GM12864 (cell line): ENCODE measurements at regions not wholly inside any gene's neighbourhood (a gene's known extent, or its start where the extent isn't known, plus 50 kb on each side); places are given as distances from the start of the nearest gene placed in this dataset.
A peak's percentile ranks its signal among the peaks of the same experiment; 100 is the strongest.

Source experiments
- DNase-seq: peaks from one replicate; pipeline ENCODE4 v3.0.0-alpha.2; 2011; ENCODE audit warnings: low read depth
- H3K4me3 ChIP-seq: 2 replicates; pipeline ENCODE4 v1.5.1; 2011; ENCODE audit warnings: mild to moderate bottlenecking, low read depth, low read length, control low read depth
- TF ChIP-seq, protein P1 (sequence below): IDR thresholded peaks from 2 replicates; pipeline ENCODE4 v1.5.1; 2011; ENCODE audit warnings: low read depth, mild to moderate bottlenecking, moderate library complexity, low read length, control low read depth, inconsistent platforms; ENCODE audit errors: missing control alignments

DNA sequence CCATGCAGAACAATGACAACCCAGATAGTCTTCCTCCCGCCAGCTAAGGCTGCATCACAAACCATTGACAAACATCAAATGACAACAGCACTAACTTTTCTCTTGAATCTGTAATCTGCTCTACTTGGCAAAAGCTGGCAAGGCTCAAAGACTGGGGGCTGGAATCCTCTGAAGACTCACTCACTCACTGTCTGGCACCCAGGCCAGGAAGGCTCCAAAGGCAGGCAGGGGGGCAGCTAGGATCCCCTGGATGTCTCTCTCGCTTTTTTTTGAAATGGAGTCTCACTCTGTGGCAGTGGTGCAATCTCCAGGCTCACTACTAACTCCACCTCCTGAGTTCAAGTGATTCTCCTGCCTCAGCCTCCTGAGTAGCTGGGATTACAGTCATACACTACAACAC lies 159.7 kb upstream of the GPR26 start:
- TF ChIP-seq, protein P1, sequence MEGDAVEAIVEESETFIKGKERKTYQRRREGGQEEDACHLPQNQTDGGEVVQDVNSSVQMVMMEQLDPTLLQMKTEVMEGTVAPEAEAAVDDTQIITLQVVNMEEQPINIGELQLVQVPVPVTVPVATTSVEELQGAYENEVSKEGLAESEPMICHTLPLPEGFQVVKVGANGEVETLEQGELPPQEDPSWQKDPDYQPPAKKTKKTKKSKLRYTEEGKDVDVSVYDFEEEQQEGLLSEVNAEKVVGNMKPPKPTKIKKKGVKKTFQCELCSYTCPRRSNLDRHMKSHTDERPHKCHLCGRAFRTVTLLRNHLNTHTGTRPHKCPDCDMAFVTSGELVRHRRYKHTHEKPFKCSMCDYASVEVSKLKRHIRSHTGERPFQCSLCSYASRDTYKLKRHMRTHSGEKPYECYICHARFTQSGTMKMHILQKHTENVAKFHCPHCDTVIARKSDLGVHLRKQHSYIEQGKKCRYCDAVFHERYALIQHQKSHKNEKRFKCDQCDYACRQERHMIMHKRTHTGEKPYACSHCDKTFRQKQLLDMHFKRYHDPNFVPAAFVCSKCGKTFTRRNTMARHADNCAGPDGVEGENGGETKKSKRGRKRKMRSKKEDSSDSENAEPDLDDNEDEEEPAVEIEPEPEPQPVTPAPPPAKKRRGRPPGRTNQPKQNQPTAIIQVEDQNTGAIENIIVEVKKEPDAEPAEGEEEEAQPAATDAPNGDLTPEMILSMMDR, result no peak
- no peak overlapping the region for H3K4me3 ChIP-seq
- DNase-seq, result no peak

DNA sequence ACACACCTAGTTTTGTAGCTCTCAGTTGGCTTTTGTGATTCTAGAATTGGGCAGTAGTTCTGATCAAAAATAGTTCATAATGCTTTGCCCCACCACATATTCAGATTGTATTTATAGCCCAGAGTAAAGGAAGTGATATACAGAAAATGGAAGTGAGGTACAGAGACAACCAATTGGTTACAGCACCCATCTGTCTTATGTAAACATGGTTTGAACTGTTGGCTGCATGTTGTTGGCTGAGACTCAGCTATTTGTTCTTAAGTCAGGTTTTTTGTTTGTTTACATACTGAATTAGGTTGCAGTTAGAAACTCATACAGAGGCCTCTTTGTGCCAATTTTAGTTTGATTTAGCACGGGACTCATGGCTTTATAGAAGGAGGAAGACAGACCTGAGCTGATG lies 158.9 kb upstream of the GPR26 start:
- peak; percentile 63 for DNase-seq
- TF ChIP-seq, protein P1, result no peak
- no peak overlapping the region for H3K4me3 ChIP-seq

DNA sequence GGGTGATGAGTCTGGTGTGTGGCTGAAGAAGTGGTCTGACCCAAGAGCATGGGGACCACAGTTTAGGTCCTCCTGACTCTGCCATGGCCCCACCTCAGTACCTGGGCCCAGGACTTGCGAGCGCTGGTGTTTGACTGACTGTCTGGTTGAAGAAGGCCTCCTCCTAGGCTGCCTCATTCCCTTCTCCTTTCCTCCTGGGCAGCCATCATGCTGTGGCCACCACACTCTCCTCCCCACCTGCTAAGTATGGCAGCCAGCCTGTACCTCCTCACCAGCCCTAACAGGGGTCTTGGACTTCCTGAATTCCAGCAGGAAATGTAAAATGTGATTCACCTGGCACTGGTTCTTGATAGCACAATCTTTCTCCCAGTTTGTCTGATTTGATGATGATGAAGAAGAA lies 156.8 kb upstream of the GPR26 start:
- TF ChIP-seq, protein P1, result no peak
- no peak for DNase-seq

DNA sequence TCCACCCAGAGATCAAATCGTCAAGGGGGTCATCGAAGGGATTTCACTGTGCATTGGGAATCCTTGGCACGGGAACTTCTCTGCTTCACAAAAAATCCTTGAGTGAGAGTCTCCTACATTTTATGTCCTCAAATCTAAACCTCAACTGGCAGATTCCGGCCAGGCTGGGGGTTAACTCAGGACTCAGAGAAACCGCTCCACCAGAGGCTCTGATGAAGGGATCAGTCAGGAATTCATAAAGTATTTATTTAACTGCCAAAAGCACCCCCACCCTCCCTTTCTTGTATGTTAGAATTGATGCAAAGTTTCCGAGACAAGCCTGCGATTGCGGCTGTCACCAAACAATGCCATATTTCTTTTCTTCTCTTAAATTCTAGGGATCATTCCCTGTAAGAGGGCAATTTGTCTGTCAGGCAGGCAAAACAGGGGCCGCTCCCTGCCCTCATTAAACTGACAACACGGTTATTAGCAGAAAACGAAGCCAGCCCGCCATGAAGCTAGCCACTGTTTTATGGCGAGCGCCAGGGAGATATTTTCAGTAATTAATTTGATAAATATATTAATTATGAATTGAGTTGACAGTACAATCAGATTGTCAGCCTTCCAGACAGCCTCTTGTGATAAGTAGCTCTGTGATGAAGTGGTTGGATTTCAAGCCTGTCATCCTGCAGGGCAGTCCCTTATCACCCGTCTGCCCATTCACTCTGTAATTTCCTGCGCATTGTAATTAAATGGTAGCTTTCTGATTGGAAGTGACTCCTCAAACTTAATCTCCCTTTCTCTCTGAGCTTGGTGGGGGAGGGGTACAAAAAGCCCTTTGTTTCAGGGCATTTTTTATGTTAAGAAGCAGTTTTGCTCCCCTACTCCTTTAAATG lies 153.0 kb upstream of the GPR26 start:
- DNase-seq, result no peak
- TF ChIP-seq, protein P1, result no peak
- no peak overlapping the region for H3K4me3 ChIP-seq

More for the DNA sequence above, 156.8 kb upstream of the GPR26 start:
- no peak overlapping the region for H3K4me3 ChIP-seq

DNA sequence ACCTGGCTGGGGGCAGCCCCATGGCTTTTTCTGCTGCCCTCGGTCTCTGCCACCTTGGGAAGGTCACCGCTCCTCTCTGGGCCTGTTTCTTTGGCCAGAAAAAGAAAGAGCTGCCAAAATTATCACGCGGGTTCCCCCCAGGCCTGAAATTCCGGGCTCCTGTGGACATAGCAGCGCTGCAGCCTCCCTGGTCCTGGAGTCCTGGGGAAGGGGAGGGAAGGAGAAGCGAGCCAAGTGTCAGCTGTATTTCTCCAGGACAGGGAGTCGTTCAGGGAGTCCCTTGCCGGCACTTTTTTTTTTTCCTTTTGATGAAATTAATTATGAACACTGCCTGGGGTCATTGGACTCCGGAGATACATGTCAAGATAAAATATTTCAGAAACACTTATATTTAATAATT lies 152.3 kb upstream of the GPR26 start:
- TF ChIP-seq, protein P1, result no peak
- no peak overlapping the region for H3K4me3 ChIP-seq
- DNase-seq, result no peak

DNA sequence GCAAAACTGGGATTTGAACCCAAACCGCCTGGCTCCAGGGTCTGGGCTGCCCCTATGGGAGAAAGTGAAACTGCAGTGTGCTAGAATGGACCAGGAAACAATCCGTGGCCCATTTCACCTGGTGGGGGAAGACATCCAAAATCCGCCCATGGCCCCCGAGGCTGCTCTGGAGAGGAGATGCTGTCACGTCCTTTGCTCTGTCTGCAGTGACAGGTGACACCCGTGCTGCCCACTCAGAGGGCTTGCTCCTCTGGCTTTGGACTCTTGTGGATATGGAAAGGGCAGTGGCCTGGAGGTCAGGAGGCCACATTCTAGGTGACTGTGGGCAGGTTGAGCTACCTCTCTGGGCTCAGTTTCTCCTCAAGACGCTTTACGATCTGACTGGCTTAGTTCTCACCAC lies 151.2 kb upstream of the GPR26 start:
- DNase-seq, result no peak
- TF ChIP-seq, protein P1, result no peak
- H3K4me3 ChIP-seq, result no peak overlapping the region

DNA sequence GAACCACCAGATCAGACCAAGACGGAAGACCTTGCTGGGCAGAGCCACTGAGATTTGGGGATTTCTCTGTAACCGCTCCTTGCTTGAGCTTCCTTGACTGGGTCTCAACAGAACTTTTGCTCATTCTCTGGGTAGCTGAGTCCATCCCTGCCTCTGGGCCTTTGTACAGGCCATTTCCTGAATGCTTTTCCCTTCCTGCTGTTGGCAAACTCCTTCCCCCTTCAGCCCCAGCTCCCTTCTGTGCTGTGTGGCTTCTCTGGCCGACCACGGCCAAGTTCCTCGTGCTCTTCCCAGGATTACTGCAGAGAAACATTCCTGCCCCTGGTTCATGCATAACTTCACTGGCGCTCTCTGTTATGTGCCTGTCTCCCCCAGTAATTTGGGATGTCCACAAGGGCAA lies 150.5 kb upstream of the GPR26 start:
- no peak overlapping the region for H3K4me3 ChIP-seq
- no peak for DNase-seq
- TF ChIP-seq, protein P1, result no peak
